ENCODE measurements at regions not wholly inside any gene's neighbourhood (a gene's known extent, or its start where the extent isn't known, plus 50 kb on each side); places are given as distances from the start of the nearest gene placed in this dataset.

DNA sequence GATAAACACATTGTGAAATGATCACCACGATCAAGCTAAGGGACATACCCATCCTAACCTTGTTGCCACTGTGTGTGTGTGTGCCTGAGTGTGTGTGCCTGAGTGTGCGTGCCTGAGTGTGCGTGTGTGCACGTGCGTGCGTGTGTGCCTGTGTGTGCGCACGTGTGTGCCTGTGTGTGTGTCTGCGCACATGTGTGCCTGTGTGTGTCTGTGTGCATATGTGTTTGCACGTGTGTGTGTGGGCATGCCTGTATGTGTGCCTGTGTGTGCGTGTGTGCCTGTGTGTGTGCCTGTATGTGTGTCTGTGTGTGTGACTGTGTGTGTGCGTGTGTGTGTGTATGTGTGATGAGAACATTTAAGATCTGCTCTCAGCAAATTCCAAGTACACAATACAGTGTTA, 244.1 kb upstream of the DPP6 start:
- TF ChIP-seq, protein P1, sequence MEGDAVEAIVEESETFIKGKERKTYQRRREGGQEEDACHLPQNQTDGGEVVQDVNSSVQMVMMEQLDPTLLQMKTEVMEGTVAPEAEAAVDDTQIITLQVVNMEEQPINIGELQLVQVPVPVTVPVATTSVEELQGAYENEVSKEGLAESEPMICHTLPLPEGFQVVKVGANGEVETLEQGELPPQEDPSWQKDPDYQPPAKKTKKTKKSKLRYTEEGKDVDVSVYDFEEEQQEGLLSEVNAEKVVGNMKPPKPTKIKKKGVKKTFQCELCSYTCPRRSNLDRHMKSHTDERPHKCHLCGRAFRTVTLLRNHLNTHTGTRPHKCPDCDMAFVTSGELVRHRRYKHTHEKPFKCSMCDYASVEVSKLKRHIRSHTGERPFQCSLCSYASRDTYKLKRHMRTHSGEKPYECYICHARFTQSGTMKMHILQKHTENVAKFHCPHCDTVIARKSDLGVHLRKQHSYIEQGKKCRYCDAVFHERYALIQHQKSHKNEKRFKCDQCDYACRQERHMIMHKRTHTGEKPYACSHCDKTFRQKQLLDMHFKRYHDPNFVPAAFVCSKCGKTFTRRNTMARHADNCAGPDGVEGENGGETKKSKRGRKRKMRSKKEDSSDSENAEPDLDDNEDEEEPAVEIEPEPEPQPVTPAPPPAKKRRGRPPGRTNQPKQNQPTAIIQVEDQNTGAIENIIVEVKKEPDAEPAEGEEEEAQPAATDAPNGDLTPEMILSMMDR (IDR thresholded peaks at IDR 0.05; ENCODE audit: low read length, missing control alignments) = no peak
- H3K4me3 ChIP-seq (replicated peaks; ENCODE audit: low read depth, low read length) = no peak overlapping the region
- no peak for DNase-seq (ENCODE audit: low read depth)

DNA sequence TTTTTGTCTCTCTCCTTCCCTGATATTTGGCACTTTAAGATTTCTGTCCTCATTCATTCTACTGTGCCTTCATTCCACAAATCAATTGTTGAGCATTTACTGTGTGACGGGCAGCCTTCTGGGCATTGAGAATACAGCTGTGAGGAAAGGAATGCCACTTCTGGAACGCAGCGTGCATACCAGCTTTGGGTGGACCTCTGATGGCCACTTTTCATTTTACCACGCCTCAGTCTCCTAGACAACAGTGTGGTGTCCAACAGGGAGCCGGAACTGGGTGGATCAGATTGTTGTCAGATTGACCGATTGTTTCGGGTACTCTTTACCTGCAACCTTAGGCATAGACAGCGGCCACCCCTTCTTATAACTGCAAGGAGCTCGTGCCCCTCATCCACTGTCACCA, 222.7 kb upstream of the DPP6 start:
- DNase-seq (ENCODE audit: low read depth) = no peak
- TF ChIP-seq, protein P1 (IDR thresholded peaks at IDR 0.05; ENCODE audit: low read length, missing control alignments) = no peak
- H3K4me3 ChIP-seq (replicated peaks; ENCODE audit: low read depth, low read length) = no peak overlapping the region

DNA sequence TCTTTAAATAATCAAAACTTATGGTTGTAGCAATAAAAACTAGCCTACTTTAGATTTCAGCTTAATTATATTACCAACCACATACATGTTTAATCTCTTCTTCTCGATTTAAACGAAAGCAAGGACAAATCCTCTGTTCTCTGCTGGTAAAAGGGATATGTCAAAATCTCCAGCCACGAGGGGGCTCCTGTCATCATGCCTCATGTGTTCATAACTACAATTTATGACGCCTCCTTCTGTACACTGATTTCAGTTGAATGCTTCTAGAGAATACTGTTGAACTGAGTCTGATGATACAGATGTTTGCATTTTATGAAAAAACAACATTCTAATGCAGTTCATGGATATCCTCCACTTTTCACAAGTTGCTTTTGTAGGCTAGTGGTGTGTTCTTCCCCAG, 220.0 kb upstream of the DPP6 start:
- DNase-seq (ENCODE audit: low read depth) = no peak
- TF ChIP-seq, protein P1 (IDR thresholded peaks at IDR 0.05; ENCODE audit: low read length, missing control alignments) = no peak

DNA sequence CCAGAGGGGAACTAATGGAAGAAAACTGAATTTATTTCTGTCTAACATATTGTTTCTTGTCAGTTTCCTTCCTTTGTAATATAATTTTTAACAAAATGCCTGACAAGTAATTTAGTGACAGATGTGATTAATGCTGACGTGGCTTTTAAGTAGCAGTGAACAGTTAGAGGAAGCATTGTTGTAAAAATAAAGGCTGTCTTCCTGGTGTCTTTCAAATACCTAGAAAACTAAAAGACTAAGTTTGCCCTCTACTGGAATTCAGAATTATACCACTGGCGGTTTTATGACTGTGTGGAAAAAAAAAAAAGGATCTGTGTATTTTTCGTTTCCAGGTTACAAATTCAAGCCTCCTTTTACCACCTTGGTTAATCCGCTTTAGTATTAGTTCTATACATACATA, 217.1 kb upstream of the DPP6 start:
- TF ChIP-seq, protein P1 (IDR thresholded peaks at IDR 0.05; ENCODE audit: low read length, missing control alignments) = no peak
- no peak overlapping the region for H3K4me3 ChIP-seq (replicated peaks; ENCODE audit: low read depth, low read length)
- DNase-seq (ENCODE audit: low read depth) = no peak

More for the DNA sequence above, 220.0 kb upstream of the DPP6 start:
- H3K4me3 ChIP-seq (replicated peaks; ENCODE audit: low read depth, low read length) = no peak overlapping the region

DNA sequence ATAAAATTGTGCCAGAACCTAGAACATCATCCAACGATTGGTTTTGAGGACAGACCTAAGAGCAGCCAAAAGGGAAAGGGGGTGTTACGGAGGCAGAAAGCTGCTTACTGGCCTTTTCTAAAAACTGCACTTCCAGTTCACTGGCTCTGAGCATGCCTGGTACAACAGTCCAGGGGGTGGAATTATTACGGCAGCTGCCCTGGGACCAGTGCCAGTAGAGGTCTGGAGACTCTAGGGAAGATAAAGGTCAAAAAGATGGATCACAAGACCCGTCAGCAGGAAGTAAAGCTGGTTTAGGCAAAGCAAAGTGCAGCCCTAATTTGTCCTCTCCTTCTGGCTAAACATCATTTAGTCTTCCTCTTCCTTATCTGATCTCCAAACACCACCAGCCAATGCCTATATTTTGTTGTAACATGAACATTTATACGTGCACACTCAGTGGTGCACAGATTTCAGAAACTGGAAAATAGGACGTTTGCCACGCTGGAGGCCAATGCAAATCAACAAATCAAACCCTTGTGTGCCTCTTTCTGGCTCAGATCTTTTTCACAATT, 216.4 kb upstream of the DPP6 start:
- no peak overlapping the region for H3K4me3 ChIP-seq (replicated peaks; ENCODE audit: low read depth, low read length)
- TF ChIP-seq, protein P1 (IDR thresholded peaks at IDR 0.05; ENCODE audit: low read length, missing control alignments) = no peak
- DNase-seq (ENCODE audit: low read depth) = no peak

DNA sequence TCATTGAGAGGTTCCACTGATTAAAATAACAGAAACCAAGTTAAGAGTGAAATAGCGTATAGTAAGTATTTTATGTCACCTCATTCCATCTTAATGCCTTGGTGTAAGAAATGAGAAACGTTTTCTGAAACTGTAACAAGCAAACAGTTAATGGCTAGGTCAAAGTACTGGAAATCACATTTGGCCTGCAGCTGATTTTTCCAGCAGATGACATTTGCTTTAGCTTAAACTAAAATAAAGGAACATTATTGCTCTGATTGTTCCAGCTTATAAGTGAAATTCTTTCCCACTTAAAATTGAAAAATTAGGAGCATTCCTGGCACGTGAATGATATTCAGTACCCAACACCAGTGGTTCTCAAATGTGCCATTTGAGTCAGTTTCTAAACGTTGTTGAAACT, 213.6 kb upstream of the DPP6 start:
- no peak for DNase-seq (ENCODE audit: low read depth)
- TF ChIP-seq, protein P1 (IDR thresholded peaks at IDR 0.05; ENCODE audit: low read length, missing control alignments) = no peak
- no peak overlapping the region for H3K4me3 ChIP-seq (replicated peaks; ENCODE audit: low read depth, low read length)

DNA sequence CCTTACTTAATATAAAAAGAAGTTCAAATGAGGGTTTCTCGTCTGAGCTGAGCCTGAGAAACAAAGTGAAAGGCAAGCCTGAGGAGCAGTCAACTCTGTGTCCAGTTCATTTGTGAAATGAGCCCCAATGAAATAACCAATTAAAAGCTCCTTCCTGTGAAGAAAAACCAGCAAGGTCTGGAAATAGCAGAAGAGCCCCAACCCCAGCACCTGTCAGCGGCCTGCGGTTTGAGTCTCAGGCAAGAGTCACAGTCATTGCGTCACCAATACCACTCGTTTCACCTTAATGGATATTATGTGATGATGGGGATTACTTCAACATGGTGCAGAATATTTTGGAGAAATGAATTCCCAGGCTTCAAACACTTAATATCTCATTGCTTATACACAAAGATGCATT, 211.3 kb upstream of the DPP6 start:
- no peak overlapping the region for H3K4me3 ChIP-seq (replicated peaks; ENCODE audit: low read depth, low read length)
- no peak for DNase-seq (ENCODE audit: low read depth)

More for the DNA sequence above, 211.3 kb upstream of the DPP6 start:
- TF ChIP-seq, protein P1 (IDR thresholded peaks at IDR 0.05; ENCODE audit: low read length, missing control alignments) = no peak

All from fibroblast of pulmonary artery (primary cell).